ENCODE measurements at regions not wholly inside any gene's neighbourhood (a gene's known extent, or its start where the extent isn't known, plus 50 kb on each side); places are given as distances from the start of the nearest gene placed in this dataset.

- DNase-seq (ENCODE audit: low read depth, low spot score) (no peak), FAIRE-seq (no peak), ATAC-seq (no peak)
- Histone ChIP-seq H3K36me3 (ENCODE audit: control insufficient read depth in 2 of 2, insufficient read depth in 2 of 2, low read length in 1 of 2) (no peaks in the 10 kb centered on the region), H3K9me3 (replicated peaks; ENCODE audit: control insufficient read depth, insufficient read depth, low read length) (no peaks in the 10 kb centered on the region; the same call in 2 of the 3 replicates), H3K79me2 (ENCODE audit: control insufficient read depth, insufficient read depth, low read length) (no peaks in the 10 kb centered on the region), H3K4me2 (ENCODE audit: control insufficient read depth, insufficient read depth) (no peak overlapping the region), H4K20me1 (ENCODE audit: control insufficient read depth, insufficient read depth) (no peaks in the 10 kb centered on the region), H3K4me3 (no peak overlapping the region), H3K27ac (ENCODE audit: control insufficient read depth, insufficient read depth) (no peak overlapping the region), H3K27me3 (replicated peaks in 1 of 2; ENCODE audit: control insufficient read depth in 2 of 2, insufficient read depth in 2 of 2, low read length in 1 of 2) (no peaks in the 10 kb centered on the region; a peak in 1 of 4 replicates), H2AFZ (ENCODE audit: control insufficient read depth, low read depth, low read length) (no peak overlapping the region), H3K9ac (ENCODE audit: control insufficient read depth, insufficient read depth, low read length) (no peak overlapping the region), H3K4me1 (ENCODE audit: control insufficient read depth, insufficient read depth, low read length) (no peaks in the 10 kb centered on the region)
- CTCF ChIA-PET: interaction anchor here (0.6 kb wide), 1 partner anchor 29 kb away, joined by 3 read pairs; no protein-coding TSS in a partner anchor
- in situ Hi-C loops (cut with MboI) (no loop called here), intact Hi-C loops (cut with micrococcal nuclease; ENCODE audit: unreplicated experiment) (no loop called here)
- WGBS (ENCODE audit: insufficient coverage, insufficient replicate concordance, low lambda C conversion rate, missing lambda C conversion rate): 49% methylated on average over 5 of the region's 5 CpGs
- TF ChIP-seq SMAD5 (IDR thresholded peaks at IDR 0.05; ENCODE audit: low read depth): no peak
- no peak for TF ChIP-seq HDAC2 (IDR thresholded peaks at IDR 0.05)
- TF ChIP-seq WRNIP1 (IDR thresholded peaks at IDR 0.05; ENCODE audit: borderline replicate concordance, low read depth, low read length): no peak
- no peak for TF ChIP-seq RCOR1 (conservative IDR thresholded peaks at IDR 0.05; ENCODE audit: low read depth, low read length)
- TF ChIP-seq NR2C1 (IDR thresholded peaks at IDR 0.05): no peak
- no peak for TF ChIP-seq ZNF622 (IDR thresholded peaks at IDR 0.05)
- TF ChIP-seq SUZ12 (IDR thresholded peaks at IDR 0.05; ENCODE audit: unreplicated experiment): no peak
- TF ChIP-seq POLR2AphosphoS2 (IDR thresholded peaks at IDR 0.05; ENCODE audit: low read depth, low read length): no peak
- no peak for TF ChIP-seq ZNF687 (IDR thresholded peaks at IDR 0.05)
- no peak for TF ChIP-seq REST (IDR thresholded peaks at IDR 0.05; ENCODE audit: low read depth, low read length)
- no TSS peak for BruUV-seq (replicated peaks)
- RAD21 ChIA-PET (ENCODE audit: unreplicated experiment): interaction anchor here (0.6 kb wide), 1 partner anchor 280 kb away, joined by 4 read pairs; no protein-coding TSS in a partner anchor
- SMC1A ChIA-PET (ENCODE audit: uncharacterized antibody, unreplicated experiment): interaction anchor here (0.5 to 1.3 kb wide), 3 partner anchors 9 to 38 kb away, joined by 3 to 6 read pairs (median 4); no protein-coding TSS in a partner anchor
- POLR2A ChIA-PET: interaction anchor here (0.6 kb wide), 2 partner anchors 101 to 209 kb away, joined by 3 read pairs; no protein-coding TSS in a partner anchor
Measured at GRCh38 chr13:32955881-32956594, 60.2 kb upstream of the KL start.
